ENCODE measurements at regions not wholly inside any gene's neighbourhood (a gene's known extent, or its start where the extent isn't known, plus 50 kb on each side); places are given as distances from the start of the nearest gene placed in this dataset.

GRCh38 chr4:175351473-175351872, 433.3 kb downstream of the ADAM29 start:
- TF ChIP-seq EGR1 (IDR thresholded peaks at IDR 0.05; ENCODE audit: low read depth) (no peak), POLR2AphosphoS5 (IDR thresholded peaks at IDR 0.05; ENCODE audit: low read depth, low read length) (no peak), CEBPB (IDR thresholded peaks at IDR 0.05; ENCODE audit: low read depth) (no peak), EZH2 (IDR thresholded peaks at IDR 0.05) (no peak)
- TF ChIP-seq, protein P1, sequence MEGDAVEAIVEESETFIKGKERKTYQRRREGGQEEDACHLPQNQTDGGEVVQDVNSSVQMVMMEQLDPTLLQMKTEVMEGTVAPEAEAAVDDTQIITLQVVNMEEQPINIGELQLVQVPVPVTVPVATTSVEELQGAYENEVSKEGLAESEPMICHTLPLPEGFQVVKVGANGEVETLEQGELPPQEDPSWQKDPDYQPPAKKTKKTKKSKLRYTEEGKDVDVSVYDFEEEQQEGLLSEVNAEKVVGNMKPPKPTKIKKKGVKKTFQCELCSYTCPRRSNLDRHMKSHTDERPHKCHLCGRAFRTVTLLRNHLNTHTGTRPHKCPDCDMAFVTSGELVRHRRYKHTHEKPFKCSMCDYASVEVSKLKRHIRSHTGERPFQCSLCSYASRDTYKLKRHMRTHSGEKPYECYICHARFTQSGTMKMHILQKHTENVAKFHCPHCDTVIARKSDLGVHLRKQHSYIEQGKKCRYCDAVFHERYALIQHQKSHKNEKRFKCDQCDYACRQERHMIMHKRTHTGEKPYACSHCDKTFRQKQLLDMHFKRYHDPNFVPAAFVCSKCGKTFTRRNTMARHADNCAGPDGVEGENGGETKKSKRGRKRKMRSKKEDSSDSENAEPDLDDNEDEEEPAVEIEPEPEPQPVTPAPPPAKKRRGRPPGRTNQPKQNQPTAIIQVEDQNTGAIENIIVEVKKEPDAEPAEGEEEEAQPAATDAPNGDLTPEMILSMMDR (IDR thresholded peaks at IDR 0.05 in 2 of 3, conservative IDR thresholded peaks at IDR 0.05 in 1 of 3; ENCODE audit: borderline replicate concordance in 1 of 3, insufficient read depth in 1 of 3, low read depth in 2 of 3, low read length in 2 of 3), result no peak
- TF ChIP-seq, protein P2, sequence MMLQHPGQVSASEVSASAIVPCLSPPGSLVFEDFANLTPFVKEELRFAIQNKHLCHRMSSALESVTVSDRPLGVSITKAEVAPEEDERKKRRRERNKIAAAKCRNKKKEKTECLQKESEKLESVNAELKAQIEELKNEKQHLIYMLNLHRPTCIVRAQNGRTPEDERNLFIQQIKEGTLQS (IDR thresholded peaks at IDR 0.05), result no peak
